ENCODE measurements at regions not wholly inside any gene's neighbourhood (a gene's known extent, or its start where the extent isn't known, plus 50 kb on each side); places are given as distances from the start of the nearest gene placed in this dataset.

- TF ChIP-seq CTCF (IDR thresholded peaks at IDR 0.05) (no peak), EZH2 (IDR thresholded peaks at IDR 0.05; ENCODE audit: borderline replicate concordance, insufficient read depth, low read depth, low read length, poor library complexity, severe bottlenecking) (no peak)
Measured at GRCh38 chr15:25623708-25624107, 184.9 kb upstream of the UBE3A start.
